ENCODE measurements at regions not wholly inside any gene's neighbourhood (a gene's known extent, or its start where the extent isn't known, plus 50 kb on each side); places are given as distances from the start of the nearest gene placed in this dataset.
A peak's percentile ranks its signal among the peaks of the same experiment; 100 is the strongest.

DNA sequence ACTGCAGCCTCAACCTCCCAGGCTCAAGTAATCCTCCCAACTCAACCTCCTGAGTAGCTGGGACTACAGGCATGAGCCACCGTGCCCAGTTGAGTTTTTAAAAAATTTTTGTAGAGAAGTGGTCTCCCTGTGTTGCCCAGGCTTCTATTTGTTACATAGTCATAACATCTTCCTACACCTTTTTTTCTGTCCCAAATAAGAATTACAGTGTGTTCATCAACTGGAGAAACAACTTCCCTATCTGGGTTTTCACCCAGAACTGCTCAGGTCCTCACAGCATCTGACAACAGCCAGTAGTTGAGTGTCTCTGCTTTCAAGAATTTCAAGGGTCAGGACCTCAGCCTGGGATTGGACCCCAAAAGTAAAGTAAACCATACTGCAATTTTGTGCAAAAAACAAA is 235.2 kb upstream of the AMIGO2 start:
- no peak for DNase-seq
- Histone ChIP-seq H3K27ac (ENCODE audit: low read depth in 1 of 2, low read length in 2 of 2) (no peak overlapping the region), H4K20me1 (ENCODE audit: insufficient read depth, low read length) (no peaks in the 10 kb centered on the region), H3K4me2 (replicated peaks; ENCODE audit: extremely low read depth, low read length, poor library complexity, severe bottlenecking) (no peak overlapping the region), H3K4me3 (replicated peaks in 1 of 3; ENCODE audit: low read depth in 2 of 3, low read length in 3 of 3) (no peak overlapping the region), H3K79me2 (ENCODE audit: insufficient read depth, low read length) (no peaks in the 10 kb centered on the region), H3K9ac (ENCODE audit: insufficient read depth, low read length, poor library complexity, severe bottlenecking) (no peak overlapping the region), H3K9me3 (replicated peaks in 1 of 2; ENCODE audit: control insufficient read depth in 1 of 2, insufficient read depth in 1 of 2, low read length in 2 of 2) (no peaks in the 10 kb centered on the region), H3K27me3 (ENCODE audit: control insufficient read depth in 2 of 2, insufficient read depth in 2 of 2, low read length in 2 of 2) (no peaks in the 10 kb centered on the region), H2AFZ (ENCODE audit: insufficient read depth, low read depth, low read length, poor library complexity, severe bottlenecking) (no peak overlapping the region), H3K4me1 (ENCODE audit: control insufficient read depth in 1 of 2, insufficient read depth in 2 of 2, low read length in 2 of 2) (peaks cover 11 to 27% of the 10 kb centered on the region in 2 donors), H3K36me3 (replicated peaks in 1 of 2; ENCODE audit: control insufficient read depth in 1 of 2, insufficient read depth in 2 of 2, low read length in 2 of 2) (no peaks in the 10 kb centered on the region)
- Mint-ChIP-seq H3K27me3 (ENCODE audit: low read depth in 3 of 3) (peaks cover 0 to 2% (median 2%) of the 10 kb centered on the region in 3 donors), H3K4me1 (peaks cover 33% of the 10 kb centered on the region), H3K4me3 (no peak overlapping the region), H3K36me3 (no peaks in the 10 kb centered on the region), H3K9me3 (no peaks in the 10 kb centered on the region), H3K27ac (peak overlapping the region in 4 of 7 donors; percentile 15 to 77 (median 30))
- intact Hi-C loops (cut with micrococcal nuclease), result loop anchor here in 1 of 2 donors (5.0 to 10.0 kb wide), 3 partner anchors 42 to 230 kb away; no protein-coding TSS in a partner anchor
- WGBS (ENCODE audit: insufficient coverage), result no CpG with 5 or more reads among the region's 1 CpG
- no peak for TF ChIP-seq CTCF (IDR thresholded peaks at IDR 0.05)

DNA sequence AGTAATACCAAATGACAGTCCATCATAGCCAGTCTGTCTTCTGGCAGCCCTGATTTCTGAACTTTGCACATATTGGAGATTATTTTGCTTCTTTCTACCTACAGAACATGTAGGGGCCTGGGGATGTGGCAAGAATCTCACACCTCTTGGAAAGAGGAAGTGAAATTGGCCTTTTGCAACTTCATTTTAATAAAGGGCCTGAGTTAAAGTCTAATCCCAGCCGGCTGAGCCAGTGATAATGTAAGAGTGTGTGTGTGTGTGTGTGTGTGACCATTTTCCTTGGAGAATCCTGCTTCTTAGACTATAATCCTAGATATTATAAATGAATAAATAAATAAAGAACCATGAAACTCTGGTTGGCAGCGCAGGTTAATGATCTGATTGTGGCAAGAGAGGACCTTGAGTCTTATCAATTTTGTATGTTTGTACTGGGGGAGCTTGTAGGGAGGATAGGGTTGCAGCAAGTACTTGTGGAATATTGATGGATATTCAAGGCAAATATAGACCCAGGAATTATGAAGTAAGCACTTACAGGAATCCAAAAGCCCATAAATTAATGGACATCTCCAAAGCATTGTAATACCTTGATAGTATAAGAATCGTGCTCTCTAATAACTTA is 233.2 kb upstream of the AMIGO2 start:
- no peak overlapping the region for H3K4me3 ChIP-seq (replicated peaks in 1 of 3; ENCODE audit: low read depth in 2 of 3, low read length in 3 of 3)
- peak overlapping the region in 4 of 7 donors; percentile 49 to 83 (median 78) for H3K27ac Mint-ChIP-seq
- H3K4me3 Mint-ChIP-seq, result no peak overlapping the region
- intact Hi-C loops (cut with micrococcal nuclease), result loop anchor here in 1 of 2 donors (2.0 to 10.0 kb wide), 2 partner anchors 34 to 228 kb away; no protein-coding TSS in a partner anchor
- no peaks in the 10 kb centered on the region for H4K20me1 ChIP-seq (ENCODE audit: insufficient read depth, low read length)
- no peak for TF ChIP-seq CTCF (IDR thresholded peaks at IDR 0.05)
- no CpG with 5 or more reads among the region's 3 CpGs for WGBS (ENCODE audit: insufficient coverage)
- no peak overlapping the region for H2AFZ ChIP-seq (ENCODE audit: insufficient read depth, low read depth, low read length, poor library complexity, severe bottlenecking)
- no peaks in the 10 kb centered on the region for H3K27me3 ChIP-seq (ENCODE audit: control insufficient read depth in 2 of 2, insufficient read depth in 2 of 2, low read length in 2 of 2)
- no peaks in the 10 kb centered on the region for H3K9me3 ChIP-seq (replicated peaks in 1 of 2; ENCODE audit: control insufficient read depth in 1 of 2, insufficient read depth in 1 of 2, low read length in 2 of 2)
- H3K4me1 ChIP-seq (ENCODE audit: control insufficient read depth in 1 of 2, insufficient read depth in 2 of 2, low read length in 2 of 2), result peaks cover 11 to 27% of the 10 kb centered on the region in 2 donors
- H3K9ac ChIP-seq (ENCODE audit: insufficient read depth, low read length, poor library complexity, severe bottlenecking), result no peak overlapping the region
- H3K4me2 ChIP-seq (replicated peaks; ENCODE audit: extremely low read depth, low read length, poor library complexity, severe bottlenecking), result no peak overlapping the region
- H3K9me3 Mint-ChIP-seq, result no peaks in the 10 kb centered on the region
- peaks cover 0 to 2% (median 0%) of the 10 kb centered on the region in 3 donors for H3K27me3 Mint-ChIP-seq (ENCODE audit: low read depth in 3 of 3)
- H3K36me3 Mint-ChIP-seq, result no peaks in the 10 kb centered on the region
- DNase-seq, result peak; percentile 45 to 84 (median 62)
- no peaks in the 10 kb centered on the region for H3K36me3 ChIP-seq (replicated peaks in 1 of 2; ENCODE audit: control insufficient read depth in 1 of 2, insufficient read depth in 2 of 2, low read length in 2 of 2)
- H3K79me2 ChIP-seq (ENCODE audit: insufficient read depth, low read length), result no peaks in the 10 kb centered on the region
- no peak overlapping the region for H3K27ac ChIP-seq (ENCODE audit: low read depth in 1 of 2, low read length in 2 of 2)
- H3K4me1 Mint-ChIP-seq, result peaks cover 35% of the 10 kb centered on the region

Measured in CD14-positive monocyte (primary cell).